ENCODE measurements at regions not wholly inside any gene's neighbourhood (a gene's known extent, or its start where the extent isn't known, plus 50 kb on each side); places are given as distances from the start of the nearest gene placed in this dataset.

- TF ChIP-seq, protein P1, sequence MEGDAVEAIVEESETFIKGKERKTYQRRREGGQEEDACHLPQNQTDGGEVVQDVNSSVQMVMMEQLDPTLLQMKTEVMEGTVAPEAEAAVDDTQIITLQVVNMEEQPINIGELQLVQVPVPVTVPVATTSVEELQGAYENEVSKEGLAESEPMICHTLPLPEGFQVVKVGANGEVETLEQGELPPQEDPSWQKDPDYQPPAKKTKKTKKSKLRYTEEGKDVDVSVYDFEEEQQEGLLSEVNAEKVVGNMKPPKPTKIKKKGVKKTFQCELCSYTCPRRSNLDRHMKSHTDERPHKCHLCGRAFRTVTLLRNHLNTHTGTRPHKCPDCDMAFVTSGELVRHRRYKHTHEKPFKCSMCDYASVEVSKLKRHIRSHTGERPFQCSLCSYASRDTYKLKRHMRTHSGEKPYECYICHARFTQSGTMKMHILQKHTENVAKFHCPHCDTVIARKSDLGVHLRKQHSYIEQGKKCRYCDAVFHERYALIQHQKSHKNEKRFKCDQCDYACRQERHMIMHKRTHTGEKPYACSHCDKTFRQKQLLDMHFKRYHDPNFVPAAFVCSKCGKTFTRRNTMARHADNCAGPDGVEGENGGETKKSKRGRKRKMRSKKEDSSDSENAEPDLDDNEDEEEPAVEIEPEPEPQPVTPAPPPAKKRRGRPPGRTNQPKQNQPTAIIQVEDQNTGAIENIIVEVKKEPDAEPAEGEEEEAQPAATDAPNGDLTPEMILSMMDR (IDR thresholded peaks at IDR 0.05), result no peak
- no peak for TF ChIP-seq POLR2A (IDR thresholded peaks at IDR 0.05)
These were observed 454.3 kb upstream of the JARID2 start for GRCh38 chr6:14791526-14791925.
